Coronary artery (tissue), 2 donors: ENCODE measurements at regions not wholly inside any gene's neighbourhood (a gene's known extent, or its start where the extent isn't known, plus 50 kb on each side); places are given as distances from the start of the nearest gene placed in this dataset.

ENCODE experiments used
- DNase-seq: peaks from one replicate; pipeline ENCODE4 v3.0.0-alpha.2; 2017; ENCODE audit warnings: low spot score
- H3K27ac ChIP-seq, 2 donors: fragments of 200-600 bp; sonication (generic); one replicate each; pipeline ENCODE4 v1.5.1; 2016 to 2019
- H3K4me3 ChIP-seq: fragments of 200-600 bp; sonication (generic); 2 replicates; pipeline ENCODE4 v1.5.1; 2016; ENCODE audit warnings: mild to moderate bottlenecking, moderate library complexity
- CTCF ChIP-seq: fragments of 200-600 bp; sonication (generic); IDR thresholded peaks from one replicate; pipeline ENCODE4 v1.5.1; 2019; ENCODE audit warnings: antibody characterized with exemption

- Histone ChIP-seq H3K27ac (no peak overlapping the region), H3K4me3 (no peak overlapping the region)
- TF ChIP-seq CTCF = no peak
- no peak for DNase-seq
These were observed 407.1 kb upstream of the MCTP2 start for GRCh38 chr15:93823971-93824913.

- DNase-seq = no peak
- no peak for TF ChIP-seq CTCF
- no peak overlapping the region for H3K27ac ChIP-seq
- no peak overlapping the region for H3K4me3 ChIP-seq
These were observed 410.8 kb upstream of the MCTP2 start for GRCh38 chr15:93820566-93820965.

GRCh38 chr15:93819826-93820225 is 411.5 kb upstream of the MCTP2 start:
- no peak overlapping the region for H3K4me3 ChIP-seq
- no peak for TF ChIP-seq CTCF
- no peak for DNase-seq
- no peak overlapping the region for H3K27ac ChIP-seq

- Histone ChIP-seq H3K27ac (no peak overlapping the region), H3K4me3 (no peak overlapping the region)
- DNase-seq = no peak
- TF ChIP-seq CTCF = no peak
These were observed 414.5 kb upstream of the MCTP2 start for GRCh38 chr15:93816815-93817214.

- no peak for DNase-seq
- no peak for TF ChIP-seq CTCF
- no peak overlapping the region for H3K4me3 ChIP-seq
- no peak overlapping the region for H3K27ac ChIP-seq
These were observed 420.1 kb upstream of the MCTP2 start for GRCh38 chr15:93811305-93811704.

- Histone ChIP-seq H3K27ac (no peak overlapping the region), H3K4me3 (no peak overlapping the region)
- no peak for DNase-seq
- no peak for TF ChIP-seq CTCF
These were observed 421.8 kb upstream of the MCTP2 start for GRCh38 chr15:93809516-93809915.
